ENCODE measurements at regions not wholly inside any gene's neighbourhood (a gene's known extent, or its start where the extent isn't known, plus 50 kb on each side); places are given as distances from the start of the nearest gene placed in this dataset.

- DNase-seq (ENCODE audit: low spot score in 2 of 2) = no peak
- Histone ChIP-seq H3K36me3 (no peaks in the 10 kb centered on the region), H3K9me3 (no peaks in the 10 kb centered on the region), H3K4me1 (no peaks in the 10 kb centered on the region), H3K27me3 (no peaks in the 10 kb centered on the region), H3K27ac (no peak overlapping the region), H3K4me3 (no peak overlapping the region)
- TF ChIP-seq EP300 (IDR thresholded peaks at IDR 0.05) (no peak), POLR2A (IDR thresholded peaks at IDR 0.05) (no peak), CTCF (IDR thresholded peaks at IDR 0.05) (no peak), POLR2AphosphoS5 (IDR thresholded peaks at IDR 0.05) (no peak)
- whole genome bisulfite sequencing = 61% methylated on average over 3 of the region's 3 CpGs
Measured at GRCh38 chr5:130237721-130238120, 333.5 kb downstream of the CHSY3 start.
